HG03521 (cell line): ENCODE measurements at regions not wholly inside any gene's neighbourhood (a gene's known extent, or its start where the extent isn't known, plus 50 kb on each side); places are given as distances from the start of the nearest gene placed in this dataset.

ENCODE experiments used
- ATAC-seq: cut with Tn5 transposase; IDR thresholded peaks from one replicate; pipeline ENCODE4 v1.9.1; 2021; ENCODE audit warnings: mild to moderate bottlenecking, moderate library complexity; ENCODE audit not compliant: unreplicated experiment

DNA sequence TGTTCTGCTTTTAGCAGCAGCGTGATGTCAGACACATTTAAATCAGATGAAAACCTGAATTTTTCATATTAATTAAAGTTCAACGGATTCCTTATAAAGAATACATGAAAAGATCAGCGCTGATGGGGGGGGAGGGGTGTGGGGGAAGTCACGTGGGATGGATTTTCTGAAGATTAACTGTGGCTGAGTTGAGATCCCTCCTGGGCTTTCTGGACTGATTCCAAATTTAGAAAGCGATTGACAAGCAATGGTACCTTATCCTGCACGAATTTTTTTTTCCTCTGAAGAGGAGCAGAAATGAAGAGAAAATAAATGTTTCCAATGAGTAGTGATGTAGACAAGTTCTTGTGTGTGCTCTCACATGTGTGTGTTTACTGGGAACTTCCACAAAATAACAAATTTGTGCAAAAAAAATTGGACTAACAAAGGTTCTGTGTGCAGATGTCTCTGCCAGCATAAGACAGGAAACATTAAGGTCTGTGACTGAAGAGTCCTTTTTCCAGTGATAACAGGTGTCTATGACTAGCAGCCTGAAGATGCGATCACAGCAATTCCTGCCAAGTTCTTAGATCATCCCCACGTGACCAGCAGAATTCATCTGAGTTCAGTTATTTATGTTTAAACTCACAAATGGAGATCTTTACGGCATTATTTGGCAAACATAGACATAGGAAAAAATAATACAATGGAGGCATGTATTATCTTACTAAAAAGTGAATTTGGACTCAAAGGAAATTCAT, 585.2 kb upstream of the CELF2 start:
- ATAC-seq, result no peak

DNA sequence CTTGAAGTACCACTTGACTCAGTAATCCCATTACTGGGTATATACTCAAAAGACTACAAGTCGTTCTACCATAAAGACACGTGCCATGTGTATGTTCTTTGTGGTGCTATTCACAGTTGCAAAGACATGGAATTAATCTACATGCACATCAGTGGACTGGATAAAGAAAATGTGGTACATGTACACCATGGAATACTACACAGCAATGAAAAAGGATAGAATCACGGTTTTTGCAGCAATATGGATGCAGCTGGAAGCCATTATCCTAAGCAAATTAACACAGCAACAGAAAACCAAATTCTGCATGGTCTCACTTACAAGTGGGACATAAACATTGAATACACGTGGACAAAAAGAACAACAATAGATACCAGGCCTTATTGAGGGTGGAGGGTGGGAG, 583.4 kb upstream of the CELF2 start:
- ATAC-seq, result no peak

DNA sequence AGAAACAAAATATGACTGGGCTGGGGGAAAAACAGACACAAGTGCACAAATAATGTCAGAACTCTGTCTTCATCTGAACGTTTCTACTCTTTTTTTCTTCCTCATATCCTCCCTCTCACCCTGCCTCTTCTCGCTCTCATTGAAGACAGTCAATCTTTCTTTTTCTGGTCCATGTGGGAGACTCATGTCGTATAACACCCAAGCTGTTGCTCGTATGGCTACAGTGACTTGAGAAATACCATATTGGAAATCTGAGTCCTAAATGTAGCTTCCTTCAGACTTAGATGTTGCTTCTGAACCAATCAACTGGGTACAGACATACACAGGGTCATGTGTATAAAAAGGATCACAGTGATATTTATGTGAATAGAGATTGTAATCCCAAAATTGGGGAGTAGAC, 579.8 kb upstream of the CELF2 start:
- ATAC-seq, result no peak

DNA sequence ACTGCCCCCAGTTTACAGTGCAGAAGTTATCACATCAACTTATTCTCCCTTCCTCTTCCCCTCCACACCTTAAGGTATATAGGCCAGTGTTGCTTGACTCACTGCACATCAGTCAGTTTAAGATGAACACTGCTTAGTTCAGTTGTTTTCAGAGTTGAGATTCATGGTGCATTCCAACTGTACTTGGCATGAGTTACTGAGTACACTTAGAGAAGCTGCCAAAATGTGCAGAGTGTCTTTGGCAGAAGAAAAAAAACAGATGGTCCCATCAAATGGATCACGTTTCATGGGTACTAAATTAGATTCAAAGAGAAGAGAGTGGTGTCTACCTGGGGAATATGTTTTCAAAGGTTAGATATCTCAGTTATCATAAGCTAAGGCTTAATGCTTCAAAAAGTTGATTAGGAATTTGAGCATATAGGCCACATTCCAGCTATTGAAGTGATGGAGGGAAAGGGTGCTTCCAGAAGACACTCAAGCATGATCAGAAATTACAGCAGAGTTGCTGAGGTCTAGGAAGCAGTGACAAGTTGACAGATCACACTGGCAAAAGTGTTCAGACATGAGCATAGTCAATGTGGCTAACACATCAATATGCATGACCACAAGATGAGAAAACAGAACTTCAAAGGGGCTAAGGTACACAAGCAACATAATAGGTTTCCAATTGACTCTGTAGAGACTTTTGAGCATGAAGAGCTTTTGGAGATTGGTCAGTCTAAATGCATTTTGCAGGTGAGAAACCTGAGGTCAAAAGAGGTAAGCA, 579.2 kb upstream of the CELF2 start:
- no peak for ATAC-seq

DNA sequence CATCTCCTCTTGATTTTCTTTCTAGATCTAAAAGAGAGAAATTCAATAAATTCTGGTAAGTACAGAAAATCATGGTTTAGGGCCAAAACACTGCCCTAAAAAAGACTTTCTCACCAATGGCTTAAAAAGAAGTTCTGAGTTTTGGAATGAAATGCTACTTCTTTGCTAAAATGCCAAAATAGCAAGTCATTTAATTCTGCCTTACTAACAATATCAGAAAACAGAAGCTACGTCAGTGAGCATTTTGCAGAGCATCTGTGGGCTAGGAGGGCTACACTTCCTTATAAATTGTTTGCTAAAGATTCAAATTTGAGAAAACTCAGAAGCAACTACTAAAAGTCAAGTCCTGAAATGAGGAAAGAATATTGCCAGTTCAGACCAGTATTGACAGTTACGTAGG, 560.8 kb upstream of the CELF2 start:
- ATAC-seq, result no peak

DNA sequence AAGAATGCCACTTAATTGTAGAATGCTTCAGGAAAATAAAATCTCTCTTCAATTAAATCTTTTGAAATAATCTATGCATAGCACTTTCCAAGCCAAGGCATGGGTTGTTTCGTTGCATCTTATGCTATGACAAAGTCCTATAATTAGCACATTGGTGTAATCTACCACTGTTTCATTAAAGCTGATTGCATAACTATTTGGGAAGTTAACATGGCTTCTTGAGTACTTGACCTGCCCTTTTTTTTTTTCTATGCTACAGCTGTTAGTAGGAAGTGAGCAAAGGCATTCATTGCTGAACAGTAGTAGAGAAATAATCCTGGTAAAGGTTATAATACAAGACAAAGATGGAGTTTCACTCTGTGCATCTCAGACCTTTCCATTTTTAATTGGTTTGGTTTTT, 557.2 kb upstream of the CELF2 start:
- ATAC-seq, result no peak

DNA sequence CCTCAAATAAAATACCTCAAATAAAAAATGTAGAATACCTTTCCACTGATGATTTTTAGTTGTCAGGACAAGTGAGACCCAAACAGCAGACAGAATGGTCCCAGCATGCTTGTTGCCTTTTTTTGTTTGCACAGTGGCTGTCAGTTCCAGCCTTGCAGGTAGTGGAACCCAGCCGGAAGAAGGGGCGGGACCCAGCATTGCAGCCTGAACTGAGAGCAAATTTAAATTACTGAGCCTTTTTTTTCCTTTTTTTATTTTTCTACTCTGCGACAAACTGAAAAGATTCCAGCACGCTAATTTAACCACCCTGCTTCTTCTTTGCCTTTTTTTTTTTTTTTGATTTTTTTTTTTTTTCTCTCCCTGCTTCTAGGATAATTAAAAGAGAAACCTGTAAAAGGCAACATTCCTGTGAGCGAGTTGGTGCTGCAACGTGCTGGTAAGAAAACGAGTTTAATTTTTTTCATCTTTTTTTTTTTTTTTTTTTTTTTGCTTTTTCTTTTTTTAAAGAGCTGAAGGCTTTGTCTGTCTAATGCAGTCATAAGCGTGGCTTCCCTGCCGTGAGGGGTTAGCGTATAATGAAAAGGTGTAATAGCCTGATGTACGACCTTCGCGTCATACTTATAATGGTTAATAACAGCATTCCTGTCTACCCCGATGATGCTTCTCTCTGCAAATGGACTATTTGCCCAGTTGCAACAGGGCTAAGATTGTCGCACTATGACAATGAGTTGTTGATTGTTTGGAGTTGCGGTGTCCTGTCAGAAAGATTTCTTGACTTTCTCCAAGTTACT, 555.3 kb upstream of the CELF2 start:
- ATAC-seq, result no peak

DNA sequence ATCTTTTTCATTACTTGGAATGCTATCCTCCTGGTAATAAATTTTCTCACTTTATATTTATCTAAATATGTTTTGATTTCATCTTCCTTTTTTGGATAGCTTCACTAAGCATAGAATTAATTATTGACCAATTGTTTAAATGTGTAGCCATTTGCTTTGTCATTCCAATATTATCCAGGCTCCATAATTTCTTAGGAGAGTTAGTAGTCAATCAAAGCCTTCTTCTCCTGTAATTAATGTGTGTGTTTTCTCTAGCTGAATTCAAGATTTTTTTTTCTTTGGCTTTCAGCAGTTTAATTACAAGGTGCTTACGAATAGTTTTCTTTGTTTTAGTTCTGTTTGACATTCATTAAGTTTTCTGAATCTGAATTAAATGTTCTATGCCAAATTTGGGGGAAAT, 545.9 kb upstream of the CELF2 start:
- no peak for ATAC-seq

DNA sequence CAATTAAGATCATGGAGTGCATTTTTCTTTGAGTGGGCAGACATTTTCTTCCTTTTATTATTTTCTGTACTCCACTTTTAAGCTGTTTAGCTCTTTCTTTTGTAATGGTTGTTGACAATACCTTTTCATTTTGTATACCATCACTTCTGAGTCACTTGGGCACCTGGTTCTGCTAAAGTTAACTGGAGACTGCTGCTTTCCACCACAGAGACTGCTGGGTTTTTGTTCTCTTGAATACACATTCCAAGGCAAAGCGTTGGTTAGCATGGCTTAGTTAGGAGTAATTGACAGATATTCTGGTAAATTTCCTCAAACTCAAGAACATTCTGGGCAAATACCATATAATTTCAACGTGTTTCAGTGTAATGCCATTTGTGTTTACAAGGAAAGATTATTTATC, 541.9 kb upstream of the CELF2 start:
- no peak for ATAC-seq

DNA sequence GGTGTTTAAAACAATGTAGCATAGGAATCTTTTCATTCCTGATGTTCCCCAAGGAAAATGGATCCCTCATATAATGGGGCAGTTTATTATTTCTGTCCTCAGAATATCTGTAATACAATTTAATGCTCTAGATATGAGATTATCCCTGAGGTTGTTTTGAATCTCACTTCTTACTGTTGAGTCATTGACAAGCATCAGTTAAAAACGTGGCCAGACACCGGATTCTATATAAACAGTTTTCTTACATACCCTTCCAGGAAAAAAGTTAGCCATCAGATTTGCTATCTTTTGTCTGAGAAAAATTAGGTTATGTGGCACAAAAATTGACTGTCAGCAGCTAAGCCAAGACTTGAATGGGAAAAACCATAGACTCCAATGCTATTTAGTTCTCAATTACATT, 539.8 kb upstream of the CELF2 start:
- ATAC-seq, result no peak

DNA sequence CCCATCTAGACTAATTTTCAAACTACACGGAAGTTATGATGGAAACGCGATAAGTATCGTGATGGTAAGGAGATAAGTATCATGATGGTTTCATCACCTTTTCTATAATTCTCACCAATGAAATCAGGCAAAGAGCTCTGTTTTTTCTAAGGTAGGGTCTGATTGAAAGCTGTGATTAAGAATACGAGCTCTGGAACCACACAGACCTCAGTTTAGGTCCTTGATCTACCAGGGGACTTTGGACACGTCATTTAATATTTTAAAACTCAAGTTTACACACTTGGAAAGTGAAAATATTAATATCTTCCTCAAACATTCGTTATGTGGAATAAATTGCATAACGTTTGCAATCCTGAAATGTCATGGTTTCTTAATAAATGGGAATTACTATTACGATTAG, 538.2 kb upstream of the CELF2 start:
- no peak for ATAC-seq

DNA sequence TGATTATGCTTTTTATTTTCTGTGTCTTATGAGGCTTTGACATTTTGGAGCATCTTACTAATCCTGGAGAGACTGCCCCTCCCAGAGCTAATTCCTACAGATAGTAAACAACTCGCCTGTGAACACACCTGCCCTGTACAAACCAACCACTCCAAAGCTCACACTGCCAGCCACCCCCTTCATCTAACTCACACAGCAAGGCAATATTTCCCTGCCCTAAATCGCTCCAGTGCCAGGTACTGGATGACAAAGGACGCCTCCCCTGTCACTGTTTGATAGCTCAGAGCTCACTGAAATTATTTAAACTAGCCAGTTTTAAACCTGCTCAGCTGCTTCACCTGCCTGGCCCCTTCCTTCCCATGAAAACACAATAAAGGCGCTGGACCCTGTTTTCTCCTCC, 535.1 kb upstream of the CELF2 start:
- ATAC-seq, result no peak

DNA sequence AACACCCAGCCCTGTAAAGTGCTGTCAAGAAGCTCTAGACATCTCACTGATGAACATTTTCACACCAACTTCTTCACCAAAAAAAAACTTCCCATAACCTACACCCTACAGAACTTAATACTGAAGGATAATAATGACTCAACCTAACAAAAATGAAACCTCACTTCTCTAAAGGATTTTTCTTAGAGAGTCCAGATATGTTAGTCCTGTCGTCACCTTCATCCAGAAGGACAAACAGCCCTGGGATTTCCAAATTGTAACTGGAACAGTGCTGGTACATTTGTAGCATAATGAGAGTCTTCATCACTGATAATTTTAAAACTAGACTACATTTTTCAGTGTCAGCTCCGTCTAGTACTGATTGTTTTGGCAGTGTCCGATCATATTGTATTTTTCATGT, 528.6 kb upstream of the CELF2 start:
- ATAC-seq, result no peak

DNA sequence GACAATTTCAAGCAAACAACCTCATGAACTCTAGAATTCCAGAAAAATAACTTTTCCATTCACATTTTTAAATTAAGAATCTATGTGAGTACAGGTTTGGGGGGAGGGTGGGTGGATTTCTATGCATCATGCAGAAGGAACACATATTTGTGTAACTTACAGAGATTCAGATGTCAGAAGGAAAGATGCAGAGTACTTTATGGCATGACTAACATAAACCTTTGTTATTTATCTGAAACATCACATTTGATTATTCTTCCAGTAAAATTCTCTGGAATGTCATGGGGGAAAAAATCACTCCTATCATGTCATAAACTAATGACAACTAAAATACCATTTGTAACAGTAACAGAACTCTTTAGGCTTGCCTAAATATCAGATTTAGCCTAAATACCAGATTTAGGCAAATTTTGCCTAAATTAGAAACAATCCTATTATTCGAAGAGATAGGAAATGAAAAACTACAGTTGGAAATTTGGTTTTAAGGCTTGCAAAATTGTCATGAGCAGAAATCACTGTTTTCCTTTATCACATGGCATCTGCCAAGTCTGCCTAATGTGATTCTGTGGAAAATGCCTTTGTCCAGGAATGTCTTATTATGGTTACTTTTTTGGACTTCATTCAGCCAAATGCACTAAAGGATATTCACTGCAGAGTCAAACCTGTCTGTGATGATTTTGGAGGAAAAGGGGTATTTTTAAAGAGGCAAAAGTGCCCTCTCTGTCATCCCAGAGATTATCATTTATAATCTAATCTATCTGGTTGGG, 527.7 kb upstream of the CELF2 start:
- ATAC-seq, result no peak

DNA sequence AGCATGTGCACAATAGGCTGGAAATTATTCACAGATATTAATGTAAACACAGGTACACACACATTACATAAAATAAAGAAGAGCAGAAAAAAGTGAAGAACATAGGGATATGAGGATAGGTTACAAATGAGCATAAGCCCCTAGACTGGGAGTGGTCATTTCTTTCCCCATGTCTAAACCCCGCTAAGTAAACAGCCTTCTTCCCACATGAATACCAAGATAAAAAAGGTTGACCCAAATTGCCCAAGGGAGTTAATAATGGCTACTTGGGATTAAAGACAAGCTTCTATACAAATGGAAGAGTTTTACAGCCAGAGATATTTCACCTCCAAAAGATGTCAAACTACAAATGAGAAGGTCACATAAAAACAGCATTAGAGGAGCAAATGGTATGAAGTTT, 527.1 kb upstream of the CELF2 start:
- ATAC-seq, result no peak

DNA sequence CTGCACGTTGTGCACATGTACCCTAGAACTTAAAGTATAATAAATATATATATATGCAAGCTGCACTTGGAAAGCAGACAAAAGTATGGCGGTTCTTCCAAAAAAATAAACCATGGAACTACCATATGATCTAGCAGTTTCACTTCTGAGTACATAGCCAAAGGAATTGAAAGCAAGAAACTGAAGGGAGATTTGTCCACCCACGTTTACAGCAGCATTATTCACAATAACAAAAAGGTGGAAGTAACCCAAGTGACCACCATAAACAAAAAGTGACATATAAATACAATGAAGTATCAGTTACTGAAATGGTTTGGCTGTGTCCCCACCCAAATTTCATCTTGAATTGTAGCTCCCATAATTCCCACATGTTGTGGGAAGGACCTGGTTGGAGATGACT, 525.3 kb upstream of the CELF2 start:
- no peak for ATAC-seq

DNA sequence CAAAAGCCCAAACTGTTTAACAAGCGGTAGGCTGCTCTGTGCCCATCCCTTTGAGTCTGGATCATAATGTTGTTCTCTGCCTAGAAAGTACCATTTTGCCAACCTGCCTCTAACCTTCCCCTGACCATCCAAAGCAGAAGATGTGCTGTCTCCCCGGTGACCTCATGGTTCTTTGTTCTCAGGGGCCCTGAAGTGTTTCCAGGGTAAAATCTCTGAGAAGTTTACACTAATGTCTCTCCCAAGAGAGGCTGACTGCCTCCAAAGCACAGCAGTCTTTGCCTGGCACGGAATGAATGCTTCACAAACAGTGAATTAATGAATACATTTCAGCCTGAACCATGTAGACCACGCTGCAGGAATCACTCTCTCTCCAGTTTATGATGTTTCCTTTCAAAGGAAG, 523.8 kb upstream of the CELF2 start:
- ATAC-seq, result no peak

DNA sequence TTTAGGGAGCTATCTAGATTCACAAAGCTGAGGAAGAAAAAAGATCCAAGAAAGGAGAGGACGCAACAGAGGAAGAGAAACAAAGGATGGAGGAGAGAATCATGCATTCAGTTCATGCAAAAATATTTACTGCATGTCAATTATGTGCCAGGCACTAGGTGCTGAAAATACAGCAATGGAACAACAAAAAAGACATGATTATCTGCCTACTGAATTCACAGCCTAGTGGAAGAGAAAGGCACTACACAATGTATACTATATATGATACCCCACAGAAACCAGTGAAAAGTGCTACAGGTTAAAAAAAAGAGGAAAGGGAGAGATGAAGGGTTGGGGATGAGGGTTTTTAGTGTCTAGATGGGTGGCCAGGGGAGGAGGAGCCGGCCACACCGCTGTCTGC, 520.4 kb upstream of the CELF2 start:
- no peak for ATAC-seq

DNA sequence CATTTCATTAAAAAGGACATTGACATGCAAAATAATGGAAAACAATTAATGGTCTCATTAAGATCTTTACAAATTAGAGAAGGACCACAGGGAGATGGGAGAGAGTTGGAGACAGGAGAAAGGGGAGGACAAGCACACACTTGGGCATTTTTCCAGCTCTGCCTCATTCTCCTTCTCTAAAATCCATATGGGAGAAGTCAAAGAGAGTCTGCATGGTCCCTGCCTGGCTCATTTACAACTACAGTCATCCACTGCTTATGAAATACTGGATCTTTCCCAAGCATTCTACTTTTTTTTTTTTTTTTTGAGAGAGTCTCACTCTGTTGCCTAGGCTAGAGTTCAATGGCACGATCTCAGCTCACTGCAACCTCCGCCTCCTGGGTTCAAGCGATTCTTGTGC, 518.9 kb upstream of the CELF2 start:
- no peak for ATAC-seq

DNA sequence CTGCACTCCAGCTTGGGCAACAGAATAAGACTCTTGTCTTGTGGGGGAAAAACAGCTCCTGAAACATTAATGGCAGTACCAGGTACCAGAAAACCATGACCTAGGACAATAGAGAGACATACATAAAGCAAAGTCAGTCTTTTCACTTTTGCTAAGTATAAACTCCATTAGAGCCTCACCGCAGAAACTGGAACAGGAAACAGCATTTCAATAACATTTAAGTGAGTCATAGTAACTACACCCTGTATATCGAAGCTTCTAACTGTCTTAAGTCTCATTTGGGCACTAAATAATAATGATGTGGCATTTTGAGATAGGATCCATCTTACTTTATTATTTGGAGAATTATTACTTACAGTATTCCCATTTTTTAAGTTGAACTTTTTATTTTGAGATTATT, 517.8 kb upstream of the CELF2 start:
- ATAC-seq, result no peak

DNA sequence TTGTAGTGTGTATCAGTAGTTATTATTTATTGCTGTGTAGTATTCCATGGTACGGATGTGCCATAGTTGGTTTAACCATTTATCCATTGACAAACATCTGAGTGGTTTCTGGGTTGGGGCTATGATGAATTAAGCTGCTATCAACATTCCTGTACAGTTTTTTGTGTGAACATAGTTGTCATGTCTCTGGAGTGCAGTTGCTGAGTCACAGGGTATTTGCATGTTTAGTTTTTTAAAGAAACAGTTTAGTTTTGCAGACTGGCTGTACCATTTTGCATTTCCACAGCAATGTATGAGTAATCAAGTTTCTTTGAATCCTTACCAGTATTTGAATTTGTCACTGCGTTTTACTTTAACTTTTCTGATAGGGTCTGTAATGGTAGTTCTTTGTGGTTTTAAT, 516.7 kb upstream of the CELF2 start:
- ATAC-seq, result no peak
